Spleen (tissue), 11 donors: ENCODE measurements at regions not wholly inside any gene's neighbourhood (a gene's known extent, or its start where the extent isn't known, plus 50 kb on each side); places are given as distances from the start of the nearest gene placed in this dataset.

Source experiments
- DNase-seq: peaks from one replicate; pipeline ENCODE4 v3.0.0-alpha.2; 2020
- H3K27ac ChIP-seq, 8 donors: fragments of 200-600 bp; sonication (generic) in 7 of 8; 1 replicate in 4 of 8; 2 replicates in 4 of 8; pipeline versions ENCODE4 v1.5.0 to v1.8.0; 2016 to 2021; ENCODE audit warnings: inconsistent platforms in 4 of 8, mild to moderate bottlenecking in 4 of 8, moderate library complexity in 1 of 8
- H3K27me3 ChIP-seq, 7 donors: fragments of 200-600 bp; sonication (generic) in 6 of 7; replicated peaks in 1 of 7; 1 replicate in 4 of 7; 2 replicates in 3 of 7; pipeline versions ENCODE4 v1.5.0 to v1.8.0; 2016 to 2021; ENCODE audit warnings: inconsistent platforms in 3 of 7, mild to moderate bottlenecking in 1 of 7
- H3K36me3 ChIP-seq, 6 donors: fragments of 200-600 bp; sonication (generic) in 5 of 6; 1 replicate in 4 of 6; 2 replicates in 2 of 6; pipeline versions ENCODE4 v1.5.0 to v1.8.0; 2016 to 2021; ENCODE audit warnings: inconsistent platforms in 2 of 6
- H3K4me1 ChIP-seq, 6 donors: fragments of 200-600 bp; sonication (generic) in 5 of 6; 1 replicate in 3 of 6; 2 replicates in 3 of 6; pipeline versions ENCODE4 v1.5.0 to v1.8.0; 2016 to 2021; ENCODE audit warnings: inconsistent platforms in 3 of 6
- H3K4me3 ChIP-seq, 8 donors: fragments of 200-600 bp; sonication (generic) in 7 of 8; 1 replicate in 4 of 8; 2 replicates in 4 of 8; pipeline versions ENCODE4 v1.5.0 to v1.8.0; 2016 to 2021; ENCODE audit warnings: inconsistent platforms in 4 of 8, mild to moderate bottlenecking in 4 of 8, moderate library complexity in 2 of 8
- H3K9me3 ChIP-seq, 8 donors: fragments of 200-600 bp; sonication (generic) in 7 of 8; 1 replicate in 4 of 8; 2 replicates in 4 of 8; pipeline versions ENCODE4 v1.5.0 to v1.8.0; 2016 to 2021; ENCODE audit warnings: inconsistent platforms in 4 of 8
- CTCF ChIP-seq, 11 experiments: fragments of 200-600 bp in 7 of 11; fragments of 450-650 bp in 4 of 11; sonication (generic) in 4 of 11; IDR thresholded peaks in 8 of 11; conservative IDR thresholded peaks in 3 of 11; 1 replicate in 7 of 11; 2 replicates in 4 of 11; pipeline versions ENCODE4 v1.4.0 to v1.8.0; 2016 to 2021; ENCODE audit warnings: antibody characterized with exemption in 11 of 11, inconsistent platforms in 4 of 11, mild to moderate bottlenecking in 1 of 11
- POLR2A ChIP-seq, 3 donors: fragments of 450-650 bp; IDR thresholded peaks; one replicate each; pipeline ENCODE4 v1.5.1; 2017; ENCODE audit warnings: antibody characterized with exemption in 3 of 3, mild to moderate bottlenecking in 1 of 3
- POLR2AphosphoS5 ChIP-seq, 3 donors: sonication (generic); formaldehyde crosslinking; IDR thresholded peaks; one replicate each; pipeline ENCODE4 v1.5.1; 2017; ENCODE audit warnings: antibody characterized with exemption in 3 of 3
- WGBS, 5 donors: extraction: QIAGEN DNeasy Blood & Tissue Kit in 3 of 5; methylation state at CpG; one replicate each; pipeline versions ENCODE4 v1.1.5 to v1.1.7; 2013 to 2018; 5-methylcytosine and 5-hydroxymethylcytosine counted together
- intact Hi-C: fragments of 100-400 bp; cut with DNase I; formaldehyde crosslinking; loops from one replicate; pipeline ENCODE4 v1.15.0; 2023; ENCODE audit warnings: low total_unique reads
- donor health status: healthy with polysubstance abuse.
- donor health status: DM: no; HTN: no; CAD: no; lungs with moderate emphysema.
- donor health status: DM: no; HTN: no; CAD: no.
- donor health status: Bipolar disorder and iron deficiency.
- donor health status: healthy.
- donor health status: DM: no; HTN: no; CAD: no.
- donor health status: DM: yes; HTN: yes; CAD: no.

GRCh38 chr18:61662726-61663125, 230.1 kb downstream of the RNF152 start:
- H3K27me3 ChIP-seq = peaks cover 0 to 9% (median 0%) of the 10 kb centered on the region in 7 donors
- H3K4me1 ChIP-seq = no peaks in the 10 kb centered on the region
- H3K27ac ChIP-seq = no peak overlapping the region
- TF ChIP-seq POLR2AphosphoS5 (IDR thresholded peaks at IDR 0.05) = no peak
- no peak for TF ChIP-seq CTCF (IDR thresholded peaks at IDR 0.05 in 8 of 11, conservative IDR thresholded peaks at IDR 0.05 in 3 of 11)
- no peak for TF ChIP-seq POLR2A (IDR thresholded peaks at IDR 0.05)
- 67 to 87% (median 86%) methylated on average over 3 of the region's 3 CpGs for WGBS, 5 donors
- no peak for DNase-seq
- no peaks in the 10 kb centered on the region for H3K36me3 ChIP-seq
- intact Hi-C loops = no loop called here
- peaks cover 0 to 8% (median 0%) of the 10 kb centered on the region in 8 donors for H3K9me3 ChIP-seq
- no peak overlapping the region for H3K4me3 ChIP-seq

GRCh38 chr18:61658431-61658830, 234.4 kb downstream of the RNF152 start:
- TF ChIP-seq POLR2AphosphoS5 (IDR thresholded peaks at IDR 0.05) = no peak
- no peak for TF ChIP-seq POLR2A (IDR thresholded peaks at IDR 0.05)
- no peak for TF ChIP-seq CTCF (IDR thresholded peaks at IDR 0.05 in 8 of 11, conservative IDR thresholded peaks at IDR 0.05 in 3 of 11)
- Histone ChIP-seq H3K9me3 (peaks cover 0 to 8% (median 0%) of the 10 kb centered on the region in 8 donors), H3K36me3 (no peaks in the 10 kb centered on the region), H3K4me1 (no peaks in the 10 kb centered on the region), H3K27me3 (peaks cover 0 to 9% (median 0%) of the 10 kb centered on the region in 7 donors), H3K27ac (no peak overlapping the region), H3K4me3 (no peak overlapping the region)
- 69 to 96% (median 80%) methylated on average over 2 of the region's 2 CpGs for WGBS, 5 donors
- intact Hi-C loops = no loop called here
- no peak for DNase-seq

- DNase-seq = no peak
- WGBS, 5 donors = 83 to 92% (median 90%) methylated on average over 3 of the region's 3 CpGs
These were observed 235.6 kb downstream of the RNF152 start for GRCh38 chr18:61657066-61657732.

More at GRCh38 chr18:61657066-61657732, 235.6 kb downstream of the RNF152 start:
- Histone ChIP-seq H3K9me3 (peaks cover 0 to 6% (median 0%) of the 10 kb centered on the region in 8 donors), H3K4me3 (no peak overlapping the region), H3K36me3 (no peaks in the 10 kb centered on the region), H3K27ac (no peak overlapping the region), H3K27me3 (peaks cover 0 to 9% (median 0%) of the 10 kb centered on the region in 7 donors), H3K4me1 (no peaks in the 10 kb centered on the region)
- TF ChIP-seq CTCF (IDR thresholded peaks at IDR 0.05 in 8 of 11, conservative IDR thresholded peaks at IDR 0.05 in 3 of 11) (no peak), POLR2AphosphoS5 (IDR thresholded peaks at IDR 0.05) (no peak), POLR2A (IDR thresholded peaks at IDR 0.05) (no peak)
- intact Hi-C loops = no loop called here
